ENCODE measurements at regions not wholly inside any gene's neighbourhood (a gene's known extent, or its start where the extent isn't known, plus 50 kb on each side); places are given as distances from the start of the nearest gene placed in this dataset.

DNA sequence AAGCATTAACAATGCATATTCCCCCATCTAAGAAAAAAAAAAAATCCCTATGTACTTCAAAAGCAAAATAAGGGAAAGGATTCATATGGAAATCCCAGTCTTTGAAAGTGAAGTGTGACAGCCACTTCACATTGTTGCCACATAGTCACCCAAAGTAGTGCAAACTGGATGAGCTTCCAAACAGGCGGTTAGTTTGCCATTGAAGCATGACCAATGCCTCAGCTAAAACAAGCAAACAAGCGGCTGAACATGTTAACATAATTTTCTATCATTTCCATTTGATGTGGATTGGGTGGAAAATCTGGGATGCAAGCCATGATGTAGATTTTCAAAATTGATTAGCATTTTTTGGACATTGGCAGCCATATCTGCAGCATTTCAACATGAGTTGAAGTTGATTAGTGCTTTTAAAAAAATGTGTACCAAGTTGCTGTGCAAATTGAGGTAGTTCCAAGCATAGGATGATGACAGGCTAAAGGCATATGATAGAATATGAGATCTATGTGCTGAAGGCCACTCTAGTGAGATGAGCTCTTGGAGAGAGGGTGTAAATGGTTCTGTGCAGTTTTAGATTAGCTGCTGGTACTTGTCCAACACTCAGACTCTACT is 405.2 kb downstream of the NR2F2 start:
- TF ChIP-seq, protein P1, sequence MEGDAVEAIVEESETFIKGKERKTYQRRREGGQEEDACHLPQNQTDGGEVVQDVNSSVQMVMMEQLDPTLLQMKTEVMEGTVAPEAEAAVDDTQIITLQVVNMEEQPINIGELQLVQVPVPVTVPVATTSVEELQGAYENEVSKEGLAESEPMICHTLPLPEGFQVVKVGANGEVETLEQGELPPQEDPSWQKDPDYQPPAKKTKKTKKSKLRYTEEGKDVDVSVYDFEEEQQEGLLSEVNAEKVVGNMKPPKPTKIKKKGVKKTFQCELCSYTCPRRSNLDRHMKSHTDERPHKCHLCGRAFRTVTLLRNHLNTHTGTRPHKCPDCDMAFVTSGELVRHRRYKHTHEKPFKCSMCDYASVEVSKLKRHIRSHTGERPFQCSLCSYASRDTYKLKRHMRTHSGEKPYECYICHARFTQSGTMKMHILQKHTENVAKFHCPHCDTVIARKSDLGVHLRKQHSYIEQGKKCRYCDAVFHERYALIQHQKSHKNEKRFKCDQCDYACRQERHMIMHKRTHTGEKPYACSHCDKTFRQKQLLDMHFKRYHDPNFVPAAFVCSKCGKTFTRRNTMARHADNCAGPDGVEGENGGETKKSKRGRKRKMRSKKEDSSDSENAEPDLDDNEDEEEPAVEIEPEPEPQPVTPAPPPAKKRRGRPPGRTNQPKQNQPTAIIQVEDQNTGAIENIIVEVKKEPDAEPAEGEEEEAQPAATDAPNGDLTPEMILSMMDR (IDR thresholded peaks at IDR 0.05) = no peak
- TF ChIP-seq POLR2A (IDR thresholded peaks at IDR 0.05) (no peak), EP300 (IDR thresholded peaks at IDR 0.05) (no peak)

Data from tibial nerve (tissue), 4 donors.